GM23338 (cell line): ENCODE measurements at regions not wholly inside any gene's neighbourhood (a gene's known extent, or its start where the extent isn't known, plus 50 kb on each side); places are given as distances from the start of the nearest gene placed in this dataset.

Experiments used
- ATAC-seq: fragments of 200-7000 bp; cut with Tn5 transposase; 3 replicates; pipeline ENCODE4 v1.9.1; 2020
- DNase-seq: peaks from one replicate; pipeline ENCODE4 v3.0.0-alpha.2; 2015; ENCODE audit warnings: low spot score
- H2AFZ ChIP-seq: fragments of 200-600 bp; sonication (generic); 2 replicates; pipeline ENCODE4 v1.8.0; 2016; ENCODE audit warnings: antibody characterized with exemption, mild to moderate bottlenecking, moderate library complexity
- H3F3A ChIP-seq: fragments of 200-600 bp; sonication (generic); replicated peaks from 2 replicates; pipeline ENCODE4 v1.8.0; 2017; ENCODE audit warnings: antibody characterized with exemption, mixed run types, low read depth
- H3K27ac ChIP-seq: fragments of 200-600 bp; sonication (generic); 2 replicates; pipeline ENCODE4 v1.6.1; 2016; ENCODE audit warnings: low read depth
- H3K27me3 ChIP-seq: fragments of 200-600 bp; sonication (generic); 2 replicates; pipeline ENCODE4 v1.8.0; 2016; ENCODE audit warnings: mild to moderate bottlenecking, mixed run types, moderate library complexity; ENCODE audit not compliant: insufficient read depth
- H3K36me3 ChIP-seq: fragments of 200-600 bp; sonication (generic); 2 replicates; pipeline ENCODE4 v1.8.0; 2016; ENCODE audit warnings: mild to moderate bottlenecking; ENCODE audit not compliant: insufficient read depth
- H3K4me1 ChIP-seq: fragments of 200-600 bp; sonication (generic); 2 replicates; pipeline ENCODE4 v1.8.0; 2016; ENCODE audit warnings: mild to moderate bottlenecking, moderate library complexity; ENCODE audit not compliant: insufficient read depth
- H3K4me2 ChIP-seq: fragments of 200-600 bp; sonication (generic); 2 replicates; pipeline ENCODE4 v1.7.1; 2017; ENCODE audit warnings: mixed run types
- H3K4me3 ChIP-seq: fragments of 200-600 bp; sonication (generic); 2 replicates; pipeline ENCODE4 v1.6.1; 2016; ENCODE audit warnings: mixed run types
- H3K79me2 ChIP-seq: fragments of 200-600 bp; sonication (generic); replicated peaks from 2 replicates; pipeline ENCODE4 v1.8.0; 2017; ENCODE audit warnings: mild to moderate bottlenecking; ENCODE audit not compliant: insufficient read depth
- H3K9me2 ChIP-seq: fragments of 200-600 bp; sonication (generic); 2 replicates; pipeline ENCODE4 v1.8.0; 2017; ENCODE audit not compliant: insufficient read depth
- H4K20me1 ChIP-seq: fragments of 200-600 bp; sonication (generic); replicated peaks from 2 replicates; pipeline ENCODE4 v1.8.0; 2017; ENCODE audit warnings: mild to moderate bottlenecking; ENCODE audit not compliant: insufficient read depth
- H3K27ac Mint-ChIP-seq: 2 replicates; pipeline ENCODE4 v1.8.0; 2020; ENCODE audit warnings: inconsistent platforms, mild to moderate bottlenecking, moderate library complexity, mixed read lengths
- H3K27me3 Mint-ChIP-seq: 3 replicates; pipeline ENCODE4 v1.8.0; 2022; ENCODE audit warnings: low read depth, mild to moderate bottlenecking, moderate library complexity, mixed read lengths, inconsistent platforms; ENCODE audit not compliant: insufficient read depth, poor library complexity
- H3K36me3 Mint-ChIP-seq: 3 replicates; pipeline ENCODE4 v1.8.0; 2021; ENCODE audit warnings: low read depth, mild to moderate bottlenecking, inconsistent platforms, moderate library complexity, mixed read lengths
- H3K4me1 Mint-ChIP-seq: 3 replicates; pipeline ENCODE4 v1.8.0; 2020; ENCODE audit warnings: mild to moderate bottlenecking, inconsistent platforms, mixed read lengths
- H3K4me3 Mint-ChIP-seq: 3 replicates; pipeline ENCODE4 v1.8.0; 2021; ENCODE audit warnings: moderate library complexity, mild to moderate bottlenecking, inconsistent platforms, mixed read lengths
- H3K9me3 Mint-ChIP-seq: 3 replicates; pipeline ENCODE4 v1.8.0; 2020; ENCODE audit warnings: moderate library complexity, mild to moderate bottlenecking, inconsistent platforms, mixed read lengths
- EZH2 ChIP-seq: fragments of 200-600 bp; sonication (generic); IDR thresholded peaks from one replicate; pipeline ENCODE4 v1.8.0; 2017; ENCODE audit warnings: antibody characterized with exemption, mild to moderate bottlenecking, low read depth; ENCODE audit not compliant: unreplicated experiment
- JUNB ChIP-seq: IDR thresholded peaks from one replicate; pipeline ENCODE4 v1.6.1; 2016; ENCODE audit warnings: antibody characterized with exemption; ENCODE audit not compliant: unreplicated experiment
- STAT1 ChIP-seq: IDR thresholded peaks from one replicate; pipeline ENCODE4 v1.6.1; 2016; ENCODE audit warnings: antibody characterized with exemption; ENCODE audit not compliant: unreplicated experiment
- ZNF114 ChIP-seq: fragments of 250-450 bp; sonication (Bioruptor Pico); IDR thresholded peaks from 2 replicates; pipeline ENCODE4 v1.5.0; 2020; ENCODE audit warnings: mild to moderate bottlenecking, moderate library complexity
- ZNF331 ChIP-seq: fragments of 250-450 bp; sonication (Bioruptor Pico); IDR thresholded peaks from 2 replicates; pipeline ENCODE4 v1.5.0; 2020; ENCODE audit warnings: low read depth, mild to moderate bottlenecking, moderate library complexity
- TF ChIP-seq, protein P1 (sequence below): IDR thresholded peaks from 2 replicates; pipeline ENCODE4 v1.6.1; 2016; ENCODE audit warnings: antibody characterized with exemption
- TF ChIP-seq, protein P2 (sequence below): IDR thresholded peaks from one replicate; pipeline ENCODE4 v1.6.1; 2018; ENCODE audit warnings: antibody characterized with exemption; ENCODE audit not compliant: unreplicated experiment
- TF ChIP-seq, protein P3 (sequence below), 2 experiments: fragments of 200-600 bp in 1 of 2; sonication (generic) in 1 of 2; conservative IDR thresholded peaks; 2 replicates each; pipeline versions ENCODE4 v1.5.1 to v1.6.1; 2016 to 2017; ENCODE audit warnings: antibody characterized with exemption in 2 of 2, low read depth in 2 of 2, mild to moderate bottlenecking in 2 of 2, moderate library complexity in 1 of 2

GRCh38 chr3:191699546-191699945 is 238.6 kb downstream of the PYDC2 start (continued):
- TF ChIP-seq, protein P1, sequence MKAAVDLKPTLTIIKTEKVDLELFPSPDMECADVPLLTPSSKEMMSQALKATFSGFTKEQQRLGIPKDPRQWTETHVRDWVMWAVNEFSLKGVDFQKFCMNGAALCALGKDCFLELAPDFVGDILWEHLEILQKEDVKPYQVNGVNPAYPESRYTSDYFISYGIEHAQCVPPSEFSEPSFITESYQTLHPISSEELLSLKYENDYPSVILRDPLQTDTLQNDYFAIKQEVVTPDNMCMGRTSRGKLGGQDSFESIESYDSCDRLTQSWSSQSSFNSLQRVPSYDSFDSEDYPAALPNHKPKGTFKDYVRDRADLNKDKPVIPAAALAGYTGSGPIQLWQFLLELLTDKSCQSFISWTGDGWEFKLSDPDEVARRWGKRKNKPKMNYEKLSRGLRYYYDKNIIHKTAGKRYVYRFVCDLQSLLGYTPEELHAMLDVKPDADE = no peak
- no peak for TF ChIP-seq STAT1
- TF ChIP-seq ZNF114 = no peak
- no peak for TF ChIP-seq JUNB

- H3K9me3 Mint-ChIP-seq = peaks cover 13% of the 10 kb centered on the region
- H3K79me2 ChIP-seq = no peaks in the 10 kb centered on the region
- H3K27me3 Mint-ChIP-seq = peaks cover 5% of the 10 kb centered on the region
- H2AFZ ChIP-seq = no peak overlapping the region
- no peak overlapping the region for H3K4me3 Mint-ChIP-seq
- no peaks in the 10 kb centered on the region for H3K36me3 ChIP-seq
- H4K20me1 ChIP-seq = no peaks in the 10 kb centered on the region
- no peaks in the 10 kb centered on the region for H3K4me1 ChIP-seq
- TF ChIP-seq JUNB (no peak), EZH2 (no peak), ZNF331 (CRISPR knock-in tag) (no peak)
- TF ChIP-seq, protein P2, sequence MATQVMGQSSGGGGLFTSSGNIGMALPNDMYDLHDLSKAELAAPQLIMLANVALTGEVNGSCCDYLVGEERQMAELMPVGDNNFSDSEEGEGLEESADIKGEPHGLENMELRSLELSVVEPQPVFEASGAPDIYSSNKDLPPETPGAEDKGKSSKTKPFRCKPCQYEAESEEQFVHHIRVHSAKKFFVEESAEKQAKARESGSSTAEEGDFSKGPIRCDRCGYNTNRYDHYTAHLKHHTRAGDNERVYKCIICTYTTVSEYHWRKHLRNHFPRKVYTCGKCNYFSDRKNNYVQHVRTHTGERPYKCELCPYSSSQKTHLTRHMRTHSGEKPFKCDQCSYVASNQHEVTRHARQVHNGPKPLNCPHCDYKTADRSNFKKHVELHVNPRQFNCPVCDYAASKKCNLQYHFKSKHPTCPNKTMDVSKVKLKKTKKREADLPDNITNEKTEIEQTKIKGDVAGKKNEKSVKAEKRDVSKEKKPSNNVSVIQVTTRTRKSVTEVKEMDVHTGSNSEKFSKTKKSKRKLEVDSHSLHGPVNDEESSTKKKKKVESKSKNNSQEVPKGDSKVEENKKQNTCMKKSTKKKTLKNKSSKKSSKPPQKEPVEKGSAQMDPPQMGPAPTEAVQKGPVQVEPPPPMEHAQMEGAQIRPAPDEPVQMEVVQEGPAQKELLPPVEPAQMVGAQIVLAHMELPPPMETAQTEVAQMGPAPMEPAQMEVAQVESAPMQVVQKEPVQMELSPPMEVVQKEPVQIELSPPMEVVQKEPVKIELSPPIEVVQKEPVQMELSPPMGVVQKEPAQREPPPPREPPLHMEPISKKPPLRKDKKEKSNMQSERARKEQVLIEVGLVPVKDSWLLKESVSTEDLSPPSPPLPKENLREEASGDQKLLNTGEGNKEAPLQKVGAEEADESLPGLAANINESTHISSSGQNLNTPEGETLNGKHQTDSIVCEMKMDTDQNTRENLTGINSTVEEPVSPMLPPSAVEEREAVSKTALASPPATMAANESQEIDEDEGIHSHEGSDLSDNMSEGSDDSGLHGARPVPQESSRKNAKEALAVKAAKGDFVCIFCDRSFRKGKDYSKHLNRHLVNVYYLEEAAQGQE = no peak
- TF ChIP-seq, protein P3, sequence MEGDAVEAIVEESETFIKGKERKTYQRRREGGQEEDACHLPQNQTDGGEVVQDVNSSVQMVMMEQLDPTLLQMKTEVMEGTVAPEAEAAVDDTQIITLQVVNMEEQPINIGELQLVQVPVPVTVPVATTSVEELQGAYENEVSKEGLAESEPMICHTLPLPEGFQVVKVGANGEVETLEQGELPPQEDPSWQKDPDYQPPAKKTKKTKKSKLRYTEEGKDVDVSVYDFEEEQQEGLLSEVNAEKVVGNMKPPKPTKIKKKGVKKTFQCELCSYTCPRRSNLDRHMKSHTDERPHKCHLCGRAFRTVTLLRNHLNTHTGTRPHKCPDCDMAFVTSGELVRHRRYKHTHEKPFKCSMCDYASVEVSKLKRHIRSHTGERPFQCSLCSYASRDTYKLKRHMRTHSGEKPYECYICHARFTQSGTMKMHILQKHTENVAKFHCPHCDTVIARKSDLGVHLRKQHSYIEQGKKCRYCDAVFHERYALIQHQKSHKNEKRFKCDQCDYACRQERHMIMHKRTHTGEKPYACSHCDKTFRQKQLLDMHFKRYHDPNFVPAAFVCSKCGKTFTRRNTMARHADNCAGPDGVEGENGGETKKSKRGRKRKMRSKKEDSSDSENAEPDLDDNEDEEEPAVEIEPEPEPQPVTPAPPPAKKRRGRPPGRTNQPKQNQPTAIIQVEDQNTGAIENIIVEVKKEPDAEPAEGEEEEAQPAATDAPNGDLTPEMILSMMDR (conservative IDR thresholded peaks at IDR 0.05; ENCODE audit: low read depth in 2 of 2) = peak; percentile 61 to 66
- no peak overlapping the region for H3K27ac Mint-ChIP-seq
- peak; percentile 68 for ATAC-seq
- H3F3A ChIP-seq = no peaks in the 10 kb centered on the region
- H3K9me2 ChIP-seq = 0 out of 2 replicates have a peak, but pooled peaks cover 3% of the 10 kb centered on the region
- no peak overlapping the region for H3K27ac ChIP-seq
- H3K4me3 ChIP-seq = no peak overlapping the region
- peaks cover 19% of the 10 kb centered on the region for H3K36me3 Mint-ChIP-seq
- peak; percentile 68 for DNase-seq
- no peak overlapping the region for H3K4me2 ChIP-seq
- no peaks in the 10 kb centered on the region for H3K27me3 ChIP-seq
- H3K4me1 Mint-ChIP-seq = peaks cover 2% of the 10 kb centered on the region; the same call in 1 of the 3 replicates
These were observed 241.2 kb downstream of the PYDC2 start for GRCh38 chr3:191702121-191702520.
